HepG2 (cell line): ENCODE measurements at regions not wholly inside any gene's neighbourhood (a gene's known extent, or its start where the extent isn't known, plus 50 kb on each side); places are given as distances from the start of the nearest gene placed in this dataset.

Experiments
- ATAC-seq: fragments of 200-7000 bp; cut with Tn5 transposase; 3 replicates; pipeline ENCODE4 v1.9.1; 2020; ENCODE audit warnings: mild to moderate bottlenecking, moderate library complexity
- BruUV-seq: library from RNA; stranded (reverse); fragments of 400-500 nt; replicated peaks from 2 replicates; lab custom pipeline; 2021; lab: Mats Ljungman, UMichigan
- CTCF ChIA-PET: fragments of 300-600 bp; formaldehyde crosslinking; extraction: SDS; loops from one replicate; lab custom pipeline; 2021; ENCODE audit warnings: low total read pairs, inconsistent platforms, low intra/inter-chr PET ratio; lab: Yijun Ruan, JAX
- POLR2A ChIA-PET: fragments of 350-600 bp; sonication (Branson Sonifier 250); formaldehyde crosslinking; loops from one replicate; lab custom pipeline; 2020; ENCODE audit warnings: antibody characterized with exemption, inconsistent platforms; lab: Yijun Ruan, JAX
- DNase-seq: peaks from one replicate; pipeline ENCODE4 v3.0.0-alpha.2; 2015; ENCODE audit warnings: low spot score
- FAIRE-seq: peaks from 3 replicates; lab custom pipeline; 2011; peaks lifted over from hg19 to GRCh38; lab: Jason Lieb, UNC
- H2AFZ ChIP-seq: one replicate; pipeline ENCODE4 v1.6.1; 2011; ENCODE audit warnings: low read length, inconsistent platforms
- H3K27ac ChIP-seq: fragments of 300-600 bp; 3 replicates; pipeline ENCODE4 v1.8.0; 2011; ENCODE audit warnings: mixed run types, mild to moderate bottlenecking, mixed read lengths, low read length, inconsistent platforms; ENCODE audit not compliant: insufficient read depth; ENCODE audit errors: extremely low read length
- H3K27me3 ChIP-seq, 2 experiments: fragments of 200-600 bp in 1 of 2; 2 replicates in 1 of 2; 3 replicates in 1 of 2; pipeline versions ENCODE4 v1.6.0 to v1.8.0; 2011; ENCODE audit warnings: low read length in 2 of 2, mild to moderate bottlenecking in 2 of 2, moderate library complexity in 2 of 2, inconsistent platforms in 1 of 2; ENCODE audit not compliant: insufficient read depth in 2 of 2, control insufficient read depth in 1 of 2
- H3K36me3 ChIP-seq, 2 experiments: fragments of 200-600 bp in 1 of 2; replicated peaks in 1 of 2; 2 replicates in 1 of 2; 3 replicates in 1 of 2; pipeline versions ENCODE4 v1.5.1 to v1.8.0; 2011; ENCODE audit warnings: low read length in 2 of 2, inconsistent platforms in 1 of 2; ENCODE audit not compliant: insufficient read depth in 2 of 2, control insufficient read depth in 1 of 2
- H3K4me1 ChIP-seq: 2 replicates; pipeline ENCODE4 v1.5.1; 2012; ENCODE audit warnings: low read length, inconsistent platforms; ENCODE audit not compliant: insufficient read depth
- H3K4me2 ChIP-seq: 2 replicates; pipeline ENCODE4 v1.6.0; 2011; ENCODE audit warnings: low read depth, low read length, inconsistent platforms
- H3K4me3 ChIP-seq, 3 experiments: fragments of 200-600 bp in 1 of 3; sonication (generic), shearing (Covaris generic) in 1 of 3; replicated peaks in 1 of 3; 2 replicates each; pipeline ENCODE4 v1.5.1; 2011 to 2016; ENCODE audit warnings: low read length in 3 of 3, inconsistent platforms in 2 of 3, low read depth in 2 of 3, mild to moderate bottlenecking in 2 of 3, control low read depth in 1 of 3, mixed read lengths in 1 of 3; ENCODE audit not compliant: insufficient read depth in 1 of 3
- H3K79me2 ChIP-seq: one replicate; pipeline ENCODE4 v1.6.1; 2011; ENCODE audit warnings: low read length, inconsistent platforms; ENCODE audit not compliant: insufficient read depth
- H3K9ac ChIP-seq: 2 replicates; pipeline ENCODE4 v1.6.0; 2011; ENCODE audit warnings: mild to moderate bottlenecking, low read depth, low read length, inconsistent platforms; ENCODE audit not compliant: insufficient read depth
- H3K9me3 ChIP-seq: 2 replicates; pipeline ENCODE4 v1.5.1; 2012; ENCODE audit warnings: mild to moderate bottlenecking, low read length
- H4K20me1 ChIP-seq: 2 replicates; pipeline ENCODE4 v1.6.0; 2011; ENCODE audit warnings: inconsistent platforms, mild to moderate bottlenecking, low read length, moderate library complexity; ENCODE audit not compliant: insufficient read depth
- ATF7 ChIP-seq, 2 experiments: fragments of 450-650 bp in 1 of 2; sonication (generic) in 1 of 2; formaldehyde crosslinking in 1 of 2; IDR thresholded peaks; 2 replicates each; pipeline versions ENCODE4 v1.4.0 to v1.6.1; 2016 to 2020; ENCODE audit warnings: antibody characterized with exemption in 1 of 2, mild to moderate bottlenecking in 1 of 2, missing genetic modification reagents in 1 of 2
- MED1 ChIP-seq: sonication (generic); formaldehyde crosslinking; IDR thresholded peaks from 2 replicates; pipeline ENCODE4 v1.4.0; 2020; ENCODE audit warnings: missing genetic modification reagents
- THAP8 ChIP-seq: sonication (generic); formaldehyde crosslinking; IDR thresholded peaks from 2 replicates; pipeline ENCODE4 v1.5.1; 2020; ENCODE audit warnings: missing genetic modification reagents, mild to moderate bottlenecking, borderline replicate concordance
- XRCC5 ChIP-seq: fragments of 200-400 bp; formaldehyde crosslinking; optimal IDR thresholded peaks from 2 replicates; pipeline ENCODE3; 2017; ENCODE audit warnings: mild to moderate bottlenecking, low read length
- ZNF350 ChIP-seq: sonication (generic); formaldehyde crosslinking; IDR thresholded peaks from 2 replicates; pipeline ENCODE4 v1.4.0; 2020; ENCODE audit warnings: mild to moderate bottlenecking, low read depth, missing genetic modification reagents, borderline replicate concordance
- ZNF451 ChIP-seq: sonication (generic); formaldehyde crosslinking; IDR thresholded peaks from 2 replicates; pipeline ENCODE4 v1.5.0; 2020; ENCODE audit warnings: mild to moderate bottlenecking, missing genetic modification reagents
- WGBS: methylation state at CpG from one replicate; pipeline ENCODE4 v1.1.6; 2017; ENCODE audit warnings: low lambda C conversion rate; 5-methylcytosine and 5-hydroxymethylcytosine counted together
- in situ Hi-C: cut with HindIII; loops from 2 replicates; pipeline ENCODE4 v1.10.0; 2017; ENCODE audit warnings: low pct_unique_long_range_greater_than_20kb; ENCODE audit not compliant: extremely low pct_ligation_motif_present
- intact Hi-C: fragments of 100-400 bp; cut with micrococcal nuclease; formaldehyde crosslinking; loops from one replicate; pipeline ENCODE4 v1.10.0; 2022; ENCODE audit not compliant: unreplicated experiment
- TF ChIP-seq, protein P1 (sequence below): sonication (generic); formaldehyde crosslinking; IDR thresholded peaks from 2 replicates; pipeline ENCODE4 v1.9.0; 2021; ENCODE audit warnings: missing genetic modification reagents, borderline replicate concordance
- TF ChIP-seq, protein P2 (sequence below): sonication (generic); formaldehyde crosslinking; IDR thresholded peaks from 2 replicates; pipeline ENCODE4 v1.5.0; 2020; ENCODE audit warnings: mild to moderate bottlenecking, missing genetic modification reagents
- TF ChIP-seq, protein P3 (sequence below): sonication (generic); formaldehyde crosslinking; IDR thresholded peaks from 2 replicates; pipeline ENCODE4 v1.5.0; 2020; ENCODE audit warnings: missing genetic modification reagents

DNA sequence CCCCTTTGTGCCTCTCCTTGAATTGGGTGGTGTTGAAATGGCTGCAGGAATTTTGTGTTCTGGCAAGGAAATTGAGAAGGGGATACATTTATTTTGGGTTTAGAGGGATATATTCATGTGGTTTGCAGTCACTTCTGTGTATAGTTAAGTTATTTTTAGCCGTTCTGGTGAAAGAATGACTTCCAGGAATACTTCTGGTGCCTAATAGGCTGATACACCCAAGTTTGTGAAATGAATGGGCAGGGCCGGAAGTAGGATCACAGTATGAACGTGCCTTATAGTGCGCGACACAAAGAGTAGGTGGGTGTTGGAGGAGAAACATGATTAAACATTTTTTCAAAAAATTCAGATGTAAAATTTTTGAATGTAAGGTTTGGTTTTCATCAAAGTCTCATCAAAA is 168.6 kb upstream of the ATP5MC3 start:
- H3K79me2 ChIP-seq = no peaks in the 10 kb centered on the region
- FAIRE-seq = no peak
- CTCF ChIA-PET = no interaction called here

More for the DNA sequence above, 168.6 kb upstream of the ATP5MC3 start:
- DNase-seq = no peak
- no peaks in the 10 kb centered on the region for H3K36me3 ChIP-seq
- in situ Hi-C loops = no loop called here
- no peaks in the 10 kb centered on the region for H3K9me3 ChIP-seq
- H3K4me3 ChIP-seq = no peak overlapping the region
- no peak overlapping the region for H2AFZ ChIP-seq
- BruUV-seq = no TSS peak
- POLR2A ChIA-PET = no interaction called here
- no peak overlapping the region for H3K27ac ChIP-seq
- 66% methylated on average over 5 of the region's 5 CpGs for WGBS
- TF ChIP-seq ATF7 (IDR thresholded peaks at IDR 0.05) (no peak), ATF7 (CRISPR knock-in tag; IDR thresholded peaks at IDR 0.05) (no peak), MED1 (no peak), ZNF350 (no peak), XRCC5 (no peak), THAP8 (CRISPR knock-in tag) (no peak), ZNF451 (CRISPR knock-in tag) (no peak)
- TF ChIP-seq, protein P1, sequence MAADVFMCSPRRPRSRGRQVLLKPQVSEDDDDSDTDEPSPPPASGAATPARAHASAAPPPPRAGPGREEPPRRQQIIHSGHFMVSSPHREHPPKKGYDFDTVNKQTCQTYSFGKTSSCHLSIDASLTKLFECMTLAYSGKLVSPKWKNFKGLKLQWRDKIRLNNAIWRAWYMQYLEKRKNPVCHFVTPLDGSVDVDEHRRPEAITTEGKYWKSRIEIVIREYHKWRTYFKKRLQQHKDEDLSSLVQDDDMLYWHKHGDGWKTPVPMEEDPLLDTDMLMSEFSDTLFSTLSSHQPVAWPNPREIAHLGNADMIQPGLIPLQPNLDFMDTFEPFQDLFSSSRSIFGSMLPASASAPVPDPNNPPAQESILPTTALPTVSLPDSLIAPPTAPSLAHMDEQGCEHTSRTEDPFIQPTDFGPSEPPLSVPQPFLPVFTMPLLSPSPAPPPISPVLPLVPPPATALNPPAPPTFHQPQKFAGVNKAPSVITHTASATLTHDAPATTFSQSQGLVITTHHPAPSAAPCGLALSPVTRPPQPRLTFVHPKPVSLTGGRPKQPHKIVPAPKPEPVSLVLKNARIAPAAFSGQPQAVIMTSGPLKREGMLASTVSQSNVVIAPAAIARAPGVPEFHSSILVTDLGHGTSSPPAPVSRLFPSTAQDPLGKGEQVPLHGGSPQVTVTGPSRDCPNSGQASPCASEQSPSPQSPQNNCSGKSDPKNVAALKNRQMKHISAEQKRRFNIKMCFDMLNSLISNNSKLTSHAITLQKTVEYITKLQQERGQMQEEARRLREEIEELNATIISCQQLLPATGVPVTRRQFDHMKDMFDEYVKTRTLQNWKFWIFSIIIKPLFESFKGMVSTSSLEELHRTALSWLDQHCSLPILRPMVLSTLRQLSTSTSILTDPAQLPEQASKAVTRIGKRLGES (CRISPR knock-in tag) = no peak
- TF ChIP-seq, protein P2, sequence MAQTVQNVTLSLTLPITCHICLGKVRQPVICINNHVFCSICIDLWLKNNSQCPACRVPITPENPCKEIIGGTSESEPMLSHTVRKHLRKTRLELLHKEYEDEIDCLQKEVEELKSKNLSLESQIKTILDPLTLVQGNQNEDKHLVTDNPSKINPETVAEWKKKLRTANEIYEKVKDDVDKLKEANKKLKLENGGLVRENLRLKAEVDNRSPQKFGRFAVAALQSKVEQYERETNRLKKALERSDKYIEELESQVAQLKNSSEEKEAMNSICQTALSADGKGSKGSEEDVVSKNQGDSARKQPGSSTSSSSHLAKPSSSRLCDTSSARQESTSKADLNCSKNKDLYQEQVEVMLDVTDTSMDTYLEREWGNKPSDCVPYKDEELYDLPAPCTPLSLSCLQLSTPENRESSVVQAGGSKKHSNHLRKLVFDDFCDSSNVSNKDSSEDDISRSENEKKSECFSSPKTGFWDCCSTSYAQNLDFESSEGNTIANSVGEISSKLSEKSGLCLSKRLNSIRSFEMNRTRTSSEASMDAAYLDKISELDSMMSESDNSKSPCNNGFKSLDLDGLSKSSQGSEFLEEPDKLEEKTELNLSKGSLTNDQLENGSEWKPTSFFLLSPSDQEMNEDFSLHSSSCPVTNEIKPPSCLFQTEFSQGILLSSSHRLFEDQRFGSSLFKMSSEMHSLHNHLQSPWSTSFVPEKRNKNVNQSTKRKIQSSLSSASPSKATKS (CRISPR knock-in tag) = no peak
- TF ChIP-seq, protein P3, sequence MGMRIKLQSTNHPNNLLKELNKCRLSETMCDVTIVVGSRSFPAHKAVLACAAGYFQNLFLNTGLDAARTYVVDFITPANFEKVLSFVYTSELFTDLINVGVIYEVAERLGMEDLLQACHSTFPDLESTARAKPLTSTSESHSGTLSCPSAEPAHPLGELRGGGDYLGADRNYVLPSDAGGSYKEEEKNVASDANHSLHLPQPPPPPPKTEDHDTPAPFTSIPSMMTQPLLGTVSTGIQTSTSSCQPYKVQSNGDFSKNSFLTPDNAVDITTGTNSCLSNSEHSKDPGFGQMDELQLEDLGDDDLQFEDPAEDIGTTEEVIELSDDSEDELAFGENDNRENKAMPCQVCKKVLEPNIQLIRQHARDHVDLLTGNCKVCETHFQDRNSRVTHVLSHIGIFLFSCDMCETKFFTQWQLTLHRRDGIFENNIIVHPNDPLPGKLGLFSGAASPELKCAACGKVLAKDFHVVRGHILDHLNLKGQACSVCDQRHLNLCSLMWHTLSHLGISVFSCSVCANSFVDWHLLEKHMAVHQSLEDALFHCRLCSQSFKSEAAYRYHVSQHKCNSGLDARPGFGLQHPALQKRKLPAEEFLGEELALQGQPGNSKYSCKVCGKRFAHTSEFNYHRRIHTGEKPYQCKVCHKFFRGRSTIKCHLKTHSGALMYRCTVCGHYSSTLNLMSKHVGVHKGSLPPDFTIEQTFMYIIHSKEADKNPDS = no peak
- no peak overlapping the region for H3K4me2 ChIP-seq
- no peaks in the 10 kb centered on the region for H4K20me1 ChIP-seq
- H3K9ac ChIP-seq = no peak overlapping the region
- ATAC-seq = no peak
- peaks cover 0 to 34% of the 10 kb centered on the region in 2 experiments; a peak in 3 of 5 replicates for H3K27me3 ChIP-seq
- no peaks in the 10 kb centered on the region for H3K4me1 ChIP-seq
- intact Hi-C loops = no loop called here
